ENCODE measurements at regions not wholly inside any gene's neighbourhood (a gene's known extent, or its start where the extent isn't known, plus 50 kb on each side); places are given as distances from the start of the nearest gene placed in this dataset.

DNA sequence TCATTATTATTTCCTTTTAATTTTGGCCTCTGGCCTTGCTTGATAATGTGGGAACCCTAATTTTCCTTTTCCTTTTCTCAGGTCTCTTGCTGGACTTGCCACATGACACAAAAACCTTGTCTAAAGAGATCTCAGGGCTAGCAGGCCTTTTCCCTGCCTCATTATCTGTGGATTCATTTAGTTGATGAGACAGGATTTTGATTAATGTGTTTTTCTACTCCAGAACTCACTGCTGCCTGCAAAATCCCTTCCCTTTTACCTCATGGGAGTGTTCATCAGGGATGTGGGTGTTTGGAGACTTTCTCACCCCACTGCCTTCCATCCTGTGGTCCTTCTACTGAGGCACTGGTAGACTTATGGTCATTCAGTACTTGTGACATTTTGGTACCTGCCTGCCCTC lies 56.2 kb upstream of the MAMDC2 start:
- H3K4me3 ChIP-seq (ENCODE audit: control extremely low read depth in 1 of 5, extremely low read depth in 1 of 5, insufficient read depth in 1 of 5, low read depth in 2 of 5, low read length in 4 of 5), result no peak overlapping the region
- no peaks in the 10 kb centered on the region for H4K20me1 ChIP-seq (ENCODE audit: control insufficient read depth, insufficient read depth, low read length, poor library complexity, severe bottlenecking)
- H3K27me3 ChIP-seq (replicated peaks in 1 of 4; ENCODE audit: control extremely low read depth in 1 of 4, control insufficient read depth in 3 of 4, insufficient read depth in 4 of 4, low read length in 3 of 4), result peaks cover 0 to 3% (median 0%) of the 10 kb centered on the region in 4 experiments
- H3K36me3 ChIP-seq (replicated peaks in 1 of 2; ENCODE audit: control extremely low read depth in 1 of 2, control insufficient read depth in 1 of 2, extremely low read depth in 1 of 2, insufficient read depth in 2 of 2, low read length in 1 of 2), result no peaks in the 10 kb centered on the region
- ChIA-PET POLR2A (no interaction called here), CTCF (no interaction called here)
- no peak overlapping the region for H3K9ac ChIP-seq (ENCODE audit: low read length)
- intact Hi-C loops (cut with micrococcal nuclease), result no loop called here
- Mint-ChIP-seq H3K9me3 (ENCODE audit: insufficient read depth) (no peaks in the 10 kb centered on the region), H3K4me3 (no peak overlapping the region), H3K4me1 (no peaks in the 10 kb centered on the region), H3K27ac (no peak overlapping the region), H3K27me3 (peaks cover 7% of the 10 kb centered on the region)
- no peaks in the 10 kb centered on the region for H3K79me2 ChIP-seq (ENCODE audit: control insufficient read depth, insufficient read depth, low read length)
- no peaks in the 10 kb centered on the region for H3K9me3 ChIP-seq (ENCODE audit: control extremely low read depth in 1 of 3, control insufficient read depth in 2 of 3, insufficient read depth in 1 of 3, low read length in 2 of 3)
- DNase-seq (no peak), ATAC-seq (ENCODE audit: low read depth) (no peak)
- H3K4me1 ChIP-seq (ENCODE audit: control insufficient read depth in 2 of 2, insufficient read depth in 2 of 2, low read length in 2 of 2), result no peaks in the 10 kb centered on the region
- H3K27ac ChIP-seq (ENCODE audit: low read length in 2 of 2), result no peak overlapping the region
- no peak overlapping the region for H3K4me2 ChIP-seq (replicated peaks; ENCODE audit: low read depth, low read length, poor library complexity, severe bottlenecking)
- H2AFZ ChIP-seq (ENCODE audit: insufficient read depth, low read depth, low read length, poor library complexity, severe bottlenecking), result no peak overlapping the region
- no peak for TF ChIP-seq EZH2 (IDR thresholded peaks at IDR 0.05; ENCODE audit: borderline replicate concordance, insufficient read depth, low read depth, low read length, poor library complexity, severe bottlenecking)
- TF ChIP-seq, protein P1, sequence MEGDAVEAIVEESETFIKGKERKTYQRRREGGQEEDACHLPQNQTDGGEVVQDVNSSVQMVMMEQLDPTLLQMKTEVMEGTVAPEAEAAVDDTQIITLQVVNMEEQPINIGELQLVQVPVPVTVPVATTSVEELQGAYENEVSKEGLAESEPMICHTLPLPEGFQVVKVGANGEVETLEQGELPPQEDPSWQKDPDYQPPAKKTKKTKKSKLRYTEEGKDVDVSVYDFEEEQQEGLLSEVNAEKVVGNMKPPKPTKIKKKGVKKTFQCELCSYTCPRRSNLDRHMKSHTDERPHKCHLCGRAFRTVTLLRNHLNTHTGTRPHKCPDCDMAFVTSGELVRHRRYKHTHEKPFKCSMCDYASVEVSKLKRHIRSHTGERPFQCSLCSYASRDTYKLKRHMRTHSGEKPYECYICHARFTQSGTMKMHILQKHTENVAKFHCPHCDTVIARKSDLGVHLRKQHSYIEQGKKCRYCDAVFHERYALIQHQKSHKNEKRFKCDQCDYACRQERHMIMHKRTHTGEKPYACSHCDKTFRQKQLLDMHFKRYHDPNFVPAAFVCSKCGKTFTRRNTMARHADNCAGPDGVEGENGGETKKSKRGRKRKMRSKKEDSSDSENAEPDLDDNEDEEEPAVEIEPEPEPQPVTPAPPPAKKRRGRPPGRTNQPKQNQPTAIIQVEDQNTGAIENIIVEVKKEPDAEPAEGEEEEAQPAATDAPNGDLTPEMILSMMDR (IDR thresholded peaks at IDR 0.05), result no peak

GRCh38 chr9:69993110-69993509 lies 50.5 kb upstream of the MAMDC2 start:
- Histone ChIP-seq H3K27ac (ENCODE audit: low read length in 2 of 2) (no peak overlapping the region), H3K4me1 (ENCODE audit: control insufficient read depth in 2 of 2, insufficient read depth in 2 of 2, low read length in 2 of 2) (no peaks in the 10 kb centered on the region), H3K36me3 (replicated peaks in 1 of 2; ENCODE audit: control extremely low read depth in 1 of 2, control insufficient read depth in 1 of 2, extremely low read depth in 1 of 2, insufficient read depth in 2 of 2, low read length in 1 of 2) (no peaks in the 10 kb centered on the region), H3K4me3 (ENCODE audit: control extremely low read depth in 1 of 5, extremely low read depth in 1 of 5, insufficient read depth in 1 of 5, low read depth in 2 of 5, low read length in 4 of 5) (no peak overlapping the region), H3K79me2 (ENCODE audit: control insufficient read depth, insufficient read depth, low read length) (no peaks in the 10 kb centered on the region), H3K9ac (ENCODE audit: low read length) (no peak overlapping the region), H2AFZ (ENCODE audit: insufficient read depth, low read depth, low read length, poor library complexity, severe bottlenecking) (no peak overlapping the region), H4K20me1 (ENCODE audit: control insufficient read depth, insufficient read depth, low read length, poor library complexity, severe bottlenecking) (no peaks in the 10 kb centered on the region), H3K4me2 (replicated peaks; ENCODE audit: low read depth, low read length, poor library complexity, severe bottlenecking) (no peak overlapping the region), H3K9me3 (ENCODE audit: control extremely low read depth in 1 of 3, control insufficient read depth in 2 of 3, insufficient read depth in 1 of 3, low read length in 2 of 3) (no peaks in the 10 kb centered on the region), H3K27me3 (replicated peaks in 1 of 4; ENCODE audit: control extremely low read depth in 1 of 4, control insufficient read depth in 3 of 4, insufficient read depth in 4 of 4, low read length in 3 of 4) (peaks cover 0 to 6% (median 0%) of the 10 kb centered on the region in 4 experiments)
- intact Hi-C loops (cut with micrococcal nuclease), result no loop called here
- Mint-ChIP-seq H3K4me3 (no peak overlapping the region), H3K27me3 (peaks cover 15% of the 10 kb centered on the region), H3K27ac (no peak overlapping the region), H3K9me3 (ENCODE audit: insufficient read depth) (no peaks in the 10 kb centered on the region), H3K4me1 (no peaks in the 10 kb centered on the region)
- POLR2A ChIA-PET, result no interaction called here
- TF ChIP-seq, protein P1 (IDR thresholded peaks at IDR 0.05), result no peak
- no peak for TF ChIP-seq EZH2 (IDR thresholded peaks at IDR 0.05; ENCODE audit: borderline replicate concordance, insufficient read depth, low read depth, low read length, poor library complexity, severe bottlenecking)
- WGBS (ENCODE audit: insufficient coverage), result 83% methylated on average over 2 of the region's 2 CpGs
- ATAC-seq (ENCODE audit: low read depth), result no peak
- CTCF ChIA-PET, result no interaction called here
- DNase-seq, result no peak

All from B cell (primary cell).